ENCODE measurements at regions not wholly inside any gene's neighbourhood (a gene's known extent, or its start where the extent isn't known, plus 50 kb on each side); places are given as distances from the start of the nearest gene placed in this dataset.

DNA sequence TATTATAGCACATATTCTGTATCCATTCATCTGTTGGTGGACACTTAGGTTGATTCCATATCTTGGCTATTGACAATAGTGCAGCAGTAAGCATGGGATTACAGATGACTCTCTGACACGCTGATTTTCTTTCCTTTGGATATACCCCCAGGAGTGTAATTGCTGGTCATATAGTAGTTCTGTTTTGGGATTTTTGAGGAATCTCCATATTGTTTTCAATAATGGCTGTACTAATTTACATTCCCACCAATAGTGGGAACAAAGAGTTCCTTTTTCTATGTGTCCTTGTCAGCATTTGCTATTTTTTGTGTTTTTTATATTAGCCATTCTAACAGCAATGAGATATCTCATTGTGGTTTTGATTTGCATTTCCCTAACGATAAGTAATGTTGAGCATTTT is 309.0 kb upstream of the JARID2 start (continued):
- TF ChIP-seq TCF12 (IDR thresholded peaks at IDR 0.05; ENCODE audit: low read depth, low read length) (no peak), PAX5 (IDR thresholded peaks at IDR 0.05; ENCODE audit: borderline replicate concordance, low read depth, low read length) (no peak), ZNF687 (IDR thresholded peaks at IDR 0.05) (no peak), CBX5 (IDR thresholded peaks at IDR 0.05; ENCODE audit: low read depth) (no peak)

GRCh38 chr6:14943116-14943515 is 302.8 kb upstream of the JARID2 start:
- no peaks in the 10 kb centered on the region for H3K36me3 ChIP-seq (ENCODE audit: control insufficient read depth in 2 of 2, insufficient read depth in 2 of 2, low read length in 1 of 2)
- ATAC-seq = peak; percentile 27; the same call in 1 of the 3 replicates
- H4K20me1 ChIP-seq (ENCODE audit: control insufficient read depth, insufficient read depth) = no peaks in the 10 kb centered on the region
- TF ChIP-seq RFX5 (IDR thresholded peaks at IDR 0.05; ENCODE audit: low read depth, low read length) (no peak), JUNB (IDR thresholded peaks at IDR 0.05) (no peak), MTA3 (IDR thresholded peaks at IDR 0.05; ENCODE audit: borderline replicate concordance, low read length) (no peak), PAX5 (IDR thresholded peaks at IDR 0.05; ENCODE audit: borderline replicate concordance, low read depth, low read length) (no peak), FOXK2 (IDR thresholded peaks at IDR 0.05) (no peak)
- WGBS (ENCODE audit: insufficient coverage, insufficient replicate concordance, low lambda C conversion rate, missing lambda C conversion rate) = 37% methylated on average over 3 of the region's 3 CpGs
- peaks cover 2% of the 10 kb centered on the region; the same call in 1 of the 3 replicates for H3K9me3 ChIP-seq (replicated peaks; ENCODE audit: control insufficient read depth, insufficient read depth, low read length)
- H3K4me2 ChIP-seq (ENCODE audit: control insufficient read depth, insufficient read depth) = no peak overlapping the region
- POLR2A ChIA-PET = no interaction called here
- CTCF ChIA-PET = no interaction called here
- RAD21 ChIA-PET (ENCODE audit: unreplicated experiment) = interaction anchor here (0.8 kb wide), 1 partner anchor 39 kb away, joined by 3 read pairs; no protein-coding TSS in a partner anchor
- no peaks in the 10 kb centered on the region for H3K27me3 ChIP-seq (replicated peaks in 1 of 2; ENCODE audit: control insufficient read depth in 2 of 2, insufficient read depth in 2 of 2, low read length in 1 of 2)
- no TSS peak for BruUV-seq (replicated peaks)
- in situ Hi-C loops (cut with MboI) (no loop called here), intact Hi-C loops (cut with micrococcal nuclease; ENCODE audit: unreplicated experiment) (no loop called here)
- no peak for DNase-seq (ENCODE audit: low read depth, low spot score)
- H3K4me3 ChIP-seq = no peak overlapping the region
- no peaks in the 10 kb centered on the region for H3K4me1 ChIP-seq (ENCODE audit: control insufficient read depth, insufficient read depth, low read length)
- no peak overlapping the region for H3K27ac ChIP-seq (ENCODE audit: control insufficient read depth, insufficient read depth)
- H3K79me2 ChIP-seq (ENCODE audit: control insufficient read depth, insufficient read depth, low read length) = no peaks in the 10 kb centered on the region
- FAIRE-seq = no peak
- no peak overlapping the region for H2AFZ ChIP-seq (ENCODE audit: control insufficient read depth, low read depth, low read length)
- SMC1A ChIA-PET (ENCODE audit: uncharacterized antibody, unreplicated experiment) = interaction anchor here (1.0 kb wide), 1 partner anchor 59 kb away, joined by 3 read pairs; no protein-coding TSS in a partner anchor
- H3K9ac ChIP-seq (ENCODE audit: control insufficient read depth, insufficient read depth, low read length) = no peak overlapping the region

All from GM12878 (cell line).